MCF 10A (cell line): ENCODE measurements at regions not wholly inside any gene's neighbourhood (a gene's known extent, or its start where the extent isn't known, plus 50 kb on each side); places are given as distances from the start of the nearest gene placed in this dataset.

ENCODE experiments used
- BruUV-seq: library from RNA; stranded (reverse); fragments of 400-500 nt; replicated peaks from 2 replicates; lab custom pipeline; 2021; lab: Mats Ljungman, UMichigan
- CTCF ChIA-PET: fragments of 300-600 bp; sonication (Branson Sonifier 250); formaldehyde crosslinking; extraction: SDS; loops from one replicate; lab custom pipeline; 2021; ENCODE audit warnings: antibody characterized with exemption, inconsistent platforms; lab: Yijun Ruan, JAX
- POLR2A ChIA-PET: fragments of 300-600, 350-650 bp; sonication (Branson Sonifier 250); formaldehyde crosslinking; extraction: SDS; loops from one replicate; lab custom pipeline; 2020; ENCODE audit warnings: antibody characterized with exemption, inconsistent platforms; lab: Yijun Ruan, JAX
- DNase-seq: peaks from one replicate; pipeline ENCODE4 v3.0.0-alpha.2; 2018; ENCODE audit not compliant: unreplicated experiment
- H3K27ac Mint-ChIP-seq: one replicate; pipeline ENCODE4 v1.8.0; 2022; ENCODE audit warnings: mild to moderate bottlenecking, low read depth, mixed read lengths; ENCODE audit not compliant: unreplicated experiment
- H3K27me3 Mint-ChIP-seq: one replicate; pipeline ENCODE4 v1.8.0; 2022; ENCODE audit warnings: mixed read lengths; ENCODE audit not compliant: insufficient read depth, unreplicated experiment
- H3K36me3 Mint-ChIP-seq: one replicate; pipeline ENCODE4 v1.8.0; 2022; ENCODE audit warnings: mild to moderate bottlenecking, moderate library complexity, mixed read lengths; ENCODE audit not compliant: insufficient read depth, unreplicated experiment
- H3K4me1 Mint-ChIP-seq: one replicate; pipeline ENCODE4 v1.8.0; 2022; ENCODE audit warnings: mixed read lengths; ENCODE audit not compliant: insufficient read depth, unreplicated experiment
- H3K4me3 Mint-ChIP-seq: one replicate; pipeline ENCODE4 v1.8.0; 2022; ENCODE audit warnings: mild to moderate bottlenecking, moderate library complexity, mixed read lengths; ENCODE audit not compliant: unreplicated experiment
- H3K9me3 Mint-ChIP-seq: one replicate; pipeline ENCODE4 v1.8.0; 2022; ENCODE audit warnings: mixed read lengths; ENCODE audit not compliant: unreplicated experiment
- CTCF ChIP-seq: fragments of 200-600 bp; IDR thresholded peaks from one replicate; pipeline ENCODE4 v1.8.0; 2022; ENCODE audit warnings: antibody characterized with exemption, mild to moderate bottlenecking; ENCODE audit not compliant: unreplicated experiment
- intact Hi-C: fragments of 100-400 bp; cut with micrococcal nuclease; formaldehyde crosslinking; loops from 2 replicates; pipeline ENCODE4 v1.14.1; 2022

DNA sequence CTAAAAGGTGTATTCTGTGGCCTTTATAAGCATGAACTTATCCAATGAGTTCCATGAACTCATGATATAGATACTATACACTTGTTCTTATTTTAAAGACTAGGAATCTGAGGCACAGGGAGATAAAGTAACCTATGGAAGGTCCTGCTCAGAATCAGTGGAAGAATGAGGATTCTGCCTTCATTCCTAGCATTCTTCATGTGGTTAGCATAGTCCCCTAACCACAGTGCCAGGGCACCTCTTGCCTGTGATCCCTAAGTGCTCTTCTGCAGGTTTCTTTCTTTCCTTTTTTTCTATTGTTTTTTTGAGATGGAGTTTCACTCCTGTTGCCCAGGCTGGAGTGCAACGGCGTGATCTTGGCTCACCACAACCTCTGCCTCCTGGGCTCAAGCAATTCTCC is 174.1 kb downstream of the C9orf152 start:
- no peak overlapping the region for H3K27ac Mint-ChIP-seq
- no peak overlapping the region for H3K4me3 Mint-ChIP-seq
- no peaks in the 10 kb centered on the region for H3K9me3 Mint-ChIP-seq
- no peak for DNase-seq
- intact Hi-C loops, result no loop called here
- ChIA-PET POLR2A (no interaction called here), CTCF (interaction anchor here (0.6 kb wide), 1 partner anchor 109 kb away, joined by 3 read pairs; no protein-coding TSS in a partner anchor)
- no peak for TF ChIP-seq CTCF
- H3K4me1 Mint-ChIP-seq, result peaks cover 39% of the 10 kb centered on the region
- no peaks in the 10 kb centered on the region for H3K27me3 Mint-ChIP-seq
- BruUV-seq, result no TSS peak
- peaks cover 15% of the 10 kb centered on the region for H3K36me3 Mint-ChIP-seq

- Mint-ChIP-seq H3K4me1 (peaks cover 20% of the 10 kb centered on the region), H3K4me3 (no peak overlapping the region), H3K9me3 (no peaks in the 10 kb centered on the region), H3K27ac (no peak overlapping the region), H3K36me3 (peaks cover 6% of the 10 kb centered on the region), H3K27me3 (no peaks in the 10 kb centered on the region)
- POLR2A ChIA-PET, result no interaction called here
- DNase-seq, result no peak
- CTCF ChIA-PET, result interaction anchor here (0.6 to 0.8 kb wide), 3 partner anchors 20 to 180 kb away, joined by 3 read pairs; no protein-coding TSS in a partner anchor
- intact Hi-C loops, result no loop called here
- TF ChIP-seq CTCF, result no peak
- no TSS peak for BruUV-seq
These were observed 171.7 kb downstream of the C9orf152 start for GRCh38 chr9:110036286-110036685.

GRCh38 chr9:110040788-110041187 is 167.2 kb downstream of the C9orf152 start:
- no TSS peak for BruUV-seq
- no peaks in the 10 kb centered on the region for H3K9me3 Mint-ChIP-seq
- POLR2A ChIA-PET, result interaction anchor here (1.2 kb wide), 1 partner anchor 51 kb away, joined by 3 read pairs; no protein-coding TSS in a partner anchor
- intact Hi-C loops, result no loop called here
- no peak for TF ChIP-seq CTCF
- peaks cover 7% of the 10 kb centered on the region for H3K4me1 Mint-ChIP-seq
- CTCF ChIA-PET, result interaction anchor here (0.6 to 0.7 kb wide), 2 partner anchors 9 to 184 kb away, joined by 3 to 4 read pairs; no protein-coding TSS in a partner anchor
- no peaks in the 10 kb centered on the region for H3K27me3 Mint-ChIP-seq
- H3K4me3 Mint-ChIP-seq, result no peak overlapping the region
- no peak overlapping the region for H3K27ac Mint-ChIP-seq
- peaks cover 6% of the 10 kb centered on the region for H3K36me3 Mint-ChIP-seq
- DNase-seq, result no peak

DNA sequence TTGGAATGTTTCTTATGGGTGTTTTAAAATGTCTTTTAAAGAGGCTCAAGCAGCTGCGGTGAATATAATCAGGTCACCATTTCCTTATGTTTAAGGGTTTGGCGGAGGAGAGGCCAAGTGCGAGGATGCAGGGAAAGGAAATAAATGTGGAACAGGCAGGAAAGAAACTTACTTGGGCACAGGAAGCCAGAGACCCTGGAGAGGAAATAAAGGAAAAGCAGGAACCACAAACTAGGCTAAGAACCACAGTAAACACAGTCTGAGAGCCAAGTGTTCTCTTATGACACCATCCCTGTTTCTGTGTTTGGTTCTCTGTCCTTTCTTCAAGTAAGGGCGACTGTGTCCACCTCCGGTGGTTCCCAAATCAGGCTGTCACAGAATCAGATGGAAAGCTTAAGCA is 166.5 kb downstream of the C9orf152 start:
- no TSS peak for BruUV-seq
- no peak for TF ChIP-seq CTCF
- Mint-ChIP-seq H3K27ac (no peak overlapping the region), H3K4me3 (no peak overlapping the region), H3K4me1 (peaks cover 5% of the 10 kb centered on the region), H3K9me3 (no peaks in the 10 kb centered on the region), H3K27me3 (no peaks in the 10 kb centered on the region), H3K36me3 (peaks cover 6% of the 10 kb centered on the region)
- no peak for DNase-seq
- ChIA-PET POLR2A (interaction anchor here (1.2 to 1.7 kb wide), 2 partner anchors 9 to 51 kb away, joined by 3 to 5 read pairs; no protein-coding TSS in a partner anchor), CTCF (interaction anchor here (0.6 to 0.9 kb wide), 2 partner anchors 111 to 185 kb away, joined by 3 read pairs; no protein-coding TSS in a partner anchor)
- intact Hi-C loops, result no loop called here
